HG03064 (cell line): ENCODE measurements at regions not wholly inside any gene's neighbourhood (a gene's known extent, or its start where the extent isn't known, plus 50 kb on each side); places are given as distances from the start of the nearest gene placed in this dataset.

Source experiments
- ATAC-seq: cut with Tn5 transposase; IDR thresholded peaks from one replicate; pipeline ENCODE4 v1.9.1; 2021; ENCODE audit warnings: low read depth; ENCODE audit not compliant: unreplicated experiment

DNA sequence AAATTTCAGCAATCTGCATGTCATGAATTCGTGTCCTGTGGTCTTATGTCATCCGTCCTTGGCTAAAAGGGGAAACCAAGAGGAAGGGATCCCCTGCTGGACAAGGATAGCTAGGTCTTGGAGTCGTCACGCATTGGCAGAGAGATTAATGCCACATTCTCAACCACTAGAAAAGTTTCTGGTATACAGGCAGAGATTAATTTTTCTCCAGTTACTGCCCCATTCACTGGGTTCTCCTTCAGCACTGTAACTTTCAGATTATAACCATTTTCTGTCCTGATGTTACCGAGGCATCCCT is 1060.6 kb upstream of the AUTS2 start:
- ATAC-seq, result no peak

DNA sequence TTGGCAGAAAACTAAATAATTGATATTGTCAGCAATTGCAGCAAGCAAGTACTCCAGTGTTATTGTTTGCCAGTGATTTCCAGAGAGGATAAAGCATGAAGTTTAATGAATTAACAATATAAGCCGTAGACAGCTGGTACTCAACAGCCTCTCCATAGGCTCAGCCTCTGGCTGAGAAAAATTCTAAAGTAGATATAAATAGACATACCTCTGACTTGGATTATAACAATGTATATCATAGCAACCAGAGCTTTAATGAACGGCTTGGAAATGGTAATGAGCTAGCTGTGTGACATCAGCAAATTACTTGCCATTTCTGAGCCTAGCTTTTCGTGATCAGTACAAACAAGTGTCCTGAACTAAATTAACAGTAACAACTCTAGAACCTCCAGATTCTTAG is 1055.4 kb upstream of the AUTS2 start:
- no peak for ATAC-seq

DNA sequence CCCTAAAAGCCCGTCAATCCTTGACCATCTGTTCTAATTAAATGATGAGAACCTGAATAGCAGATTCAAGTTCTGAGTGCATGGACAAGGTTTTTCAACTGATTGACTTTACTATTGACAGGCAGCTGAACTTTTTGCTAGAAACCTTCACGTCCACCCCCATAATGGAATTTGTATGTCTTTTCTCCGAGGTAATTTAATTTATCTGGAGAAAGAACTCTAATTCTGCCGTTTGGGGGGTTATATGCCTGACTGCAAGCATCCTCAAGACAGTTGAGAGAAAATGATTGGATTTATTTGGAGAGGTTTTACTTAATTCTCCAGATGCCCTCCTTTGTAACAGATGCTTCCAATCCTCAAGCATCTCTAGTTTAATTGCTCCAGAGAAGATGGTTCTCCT is 1053.4 kb upstream of the AUTS2 start:
- no peak for ATAC-seq

DNA sequence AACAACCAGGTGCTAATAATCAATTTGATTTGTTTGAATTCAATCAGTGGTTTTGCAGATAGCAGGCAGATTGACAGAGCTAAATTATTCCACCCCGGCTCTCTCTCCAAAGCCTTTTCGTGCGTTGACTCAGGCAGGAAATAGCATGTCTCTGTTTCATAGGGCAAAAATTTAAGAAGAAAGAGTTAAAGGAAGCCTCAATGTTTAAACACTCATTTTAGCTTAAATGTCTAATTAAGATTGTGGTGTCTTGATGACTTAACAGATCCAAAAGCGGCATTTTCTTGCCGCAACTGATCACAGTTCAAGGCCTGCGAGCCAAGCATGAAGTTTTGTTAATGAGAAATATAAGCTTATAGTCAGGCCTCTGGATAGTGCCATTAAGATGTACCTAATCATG is 1051.1 kb upstream of the AUTS2 start:
- no peak for ATAC-seq

DNA sequence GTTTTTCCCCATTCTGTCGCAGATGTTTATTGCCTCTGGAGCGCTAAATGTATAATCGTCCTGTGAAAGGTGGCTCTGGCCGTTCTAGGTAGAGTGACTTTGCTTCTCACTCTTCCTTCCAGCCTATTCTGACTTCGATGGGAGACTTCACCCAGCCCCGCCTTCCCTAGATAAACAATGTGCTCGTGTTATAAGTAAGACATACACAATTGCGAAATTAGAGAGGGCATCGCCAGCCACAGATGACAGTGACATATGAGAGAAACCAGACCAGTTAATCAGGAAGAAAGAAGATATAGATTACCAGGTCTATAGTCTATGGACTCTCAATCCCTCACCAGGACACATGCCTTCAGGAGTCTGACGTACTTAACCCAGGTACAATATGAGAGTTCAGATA is 1050.5 kb upstream of the AUTS2 start:
- no peak for ATAC-seq

DNA sequence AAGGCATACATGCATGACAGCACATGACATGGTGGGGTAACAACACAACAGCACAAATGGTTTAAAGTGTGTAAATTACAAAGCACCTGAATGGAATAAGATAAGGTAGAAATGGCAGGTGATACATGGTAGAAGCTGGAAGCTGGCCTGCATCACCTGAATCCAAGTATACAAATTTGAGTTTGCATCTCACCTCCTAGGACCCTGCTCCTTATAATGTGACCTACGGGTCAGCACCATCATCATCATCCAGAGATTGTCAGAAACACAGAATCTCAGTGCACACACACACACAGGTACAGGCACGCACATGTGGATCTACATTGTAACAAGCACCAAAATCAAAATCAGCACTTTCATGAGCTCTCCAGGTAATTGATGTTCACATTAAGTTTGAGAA is 1048.2 kb upstream of the AUTS2 start:
- ATAC-seq, result no peak

DNA sequence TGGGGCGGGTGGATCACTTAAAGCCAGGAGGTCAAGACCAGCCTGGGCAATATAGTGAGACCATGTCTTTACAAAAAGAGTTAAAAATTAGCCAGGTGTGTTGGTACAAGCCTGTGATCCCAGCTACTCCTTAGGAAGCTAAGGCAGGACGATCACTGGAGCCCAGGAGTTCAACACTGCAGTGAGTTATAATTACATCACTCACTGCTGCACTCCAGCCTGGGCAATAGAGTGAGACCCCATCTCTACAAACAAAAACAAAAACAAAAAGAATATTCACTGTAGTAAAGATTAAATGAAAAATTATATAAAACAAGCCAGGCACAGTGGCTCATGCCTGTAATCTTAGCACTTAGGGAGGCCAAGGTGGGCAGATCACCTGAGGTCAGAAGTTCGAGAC is 1047.6 kb upstream of the AUTS2 start:
- ATAC-seq, result no peak

DNA sequence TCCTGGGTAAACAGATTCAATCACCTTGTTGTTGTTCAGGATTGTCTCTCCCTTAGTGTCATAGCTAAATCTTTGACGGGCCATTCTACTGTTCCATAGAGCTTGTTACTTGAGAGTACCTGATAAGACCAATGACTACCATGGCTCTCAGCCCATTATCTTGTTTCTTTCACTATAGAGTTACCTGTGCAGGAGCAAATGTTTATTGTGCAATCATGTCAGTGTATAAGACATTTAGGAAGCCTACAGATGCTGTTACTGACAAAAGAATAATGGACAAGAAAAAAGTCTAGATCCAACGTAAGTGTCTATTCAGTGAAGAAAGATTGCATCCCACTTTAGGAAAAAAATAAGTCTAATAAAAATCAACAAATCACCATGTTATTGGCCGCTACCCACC is 1041.7 kb upstream of the AUTS2 start:
- ATAC-seq, result no peak

DNA sequence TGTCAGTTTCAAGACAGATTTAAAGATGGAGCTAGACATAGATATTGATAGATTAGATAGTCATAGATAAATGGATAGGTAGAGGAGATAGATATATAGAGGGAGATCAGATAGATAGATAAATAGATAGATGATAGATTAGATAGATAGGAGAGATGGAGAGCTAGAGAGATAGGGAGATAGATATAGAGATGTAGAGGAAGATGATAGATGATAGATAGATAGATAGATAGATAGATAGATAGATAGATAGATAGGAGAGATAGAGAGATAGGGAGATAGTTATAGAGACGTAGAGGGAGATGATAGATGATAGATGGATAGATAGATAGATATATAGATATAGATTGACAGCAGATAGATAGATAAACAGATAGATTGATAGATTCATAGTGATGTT is 1038.8 kb upstream of the AUTS2 start:
- ATAC-seq, result no peak

DNA sequence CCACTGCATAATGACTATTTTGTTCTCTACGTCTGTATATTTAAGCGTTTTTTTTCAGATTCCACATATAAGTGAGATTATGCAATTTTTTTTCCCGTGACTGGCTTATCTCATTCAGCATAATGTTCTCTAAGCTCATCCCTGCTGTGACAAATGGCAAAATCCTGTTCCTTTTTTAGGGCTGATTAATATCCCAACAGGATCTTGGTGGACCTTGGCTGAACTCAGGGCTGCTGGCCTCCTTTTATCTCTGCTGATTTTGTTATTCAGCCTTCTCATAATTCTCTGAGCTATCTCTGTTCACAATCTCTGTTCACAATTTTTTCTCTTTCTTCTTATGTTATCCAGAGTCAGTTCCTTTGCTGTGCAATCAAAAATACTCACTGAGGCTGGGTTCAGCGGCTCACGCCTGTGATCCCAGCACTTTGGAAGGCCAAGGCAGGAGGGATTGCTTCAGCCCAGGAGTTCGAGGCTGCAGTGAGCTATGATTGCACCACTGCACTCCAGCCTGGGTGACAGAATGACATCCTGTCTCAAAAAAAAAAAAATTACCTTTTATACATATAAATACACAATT is 1035.9 kb upstream of the AUTS2 start:
- ATAC-seq, result no peak

DNA sequence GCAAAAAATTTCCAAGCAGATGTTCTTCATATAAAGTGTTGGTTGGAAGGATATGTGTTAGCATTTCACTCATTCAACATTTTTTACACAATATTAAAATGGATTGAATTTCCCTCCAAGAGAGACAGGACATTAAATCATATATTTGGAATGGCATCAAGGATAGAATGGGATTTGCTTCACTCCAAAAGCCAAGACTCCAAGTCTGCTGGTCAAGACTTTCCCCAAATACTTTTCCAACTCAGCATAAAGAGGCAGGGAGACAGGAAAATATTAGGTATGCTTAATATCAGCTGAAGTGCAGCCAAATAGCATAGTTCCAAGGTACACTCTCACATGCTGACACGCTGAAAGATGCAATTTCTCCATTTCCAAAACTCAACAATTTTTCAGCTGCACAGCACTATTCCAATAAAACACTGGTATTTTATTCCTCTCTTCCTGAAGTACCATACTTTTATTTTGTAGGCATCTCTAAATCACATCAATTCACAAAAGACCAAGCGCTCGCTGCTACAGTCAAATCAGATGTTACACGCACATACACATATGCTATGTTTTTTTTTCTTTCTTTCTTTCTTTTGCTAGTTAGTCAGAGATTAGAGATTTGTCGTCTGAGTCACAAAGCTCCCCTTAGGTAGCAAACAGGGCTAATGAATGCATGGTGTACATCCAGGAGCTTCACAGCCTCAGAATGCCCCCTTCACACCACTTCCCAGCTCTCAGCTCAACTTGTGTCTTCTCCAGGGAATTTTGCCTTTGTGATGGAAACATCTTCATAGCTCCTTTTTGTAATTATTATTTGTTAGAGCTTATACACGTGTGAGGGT is 1033.8 kb upstream of the AUTS2 start:
- no peak for ATAC-seq

DNA sequence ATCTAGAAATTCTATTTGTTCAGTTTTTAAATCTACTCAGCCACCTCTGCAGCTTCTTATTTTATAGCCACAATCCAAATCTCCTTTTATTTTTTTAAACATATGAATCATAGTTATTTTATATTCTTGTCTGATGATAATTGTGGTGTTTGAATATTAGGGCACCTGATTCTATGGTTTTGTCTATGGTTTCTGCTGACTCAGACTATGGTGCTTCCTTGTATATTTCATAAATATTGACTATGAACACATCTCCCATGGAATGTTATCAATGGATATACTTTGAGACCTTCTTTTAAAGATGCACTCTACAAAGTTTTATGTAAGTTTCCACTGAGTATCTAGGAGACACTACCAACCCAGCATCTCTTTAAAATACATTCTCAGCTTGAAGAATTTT is 1027.0 kb upstream of the AUTS2 start:
- no peak for ATAC-seq

DNA sequence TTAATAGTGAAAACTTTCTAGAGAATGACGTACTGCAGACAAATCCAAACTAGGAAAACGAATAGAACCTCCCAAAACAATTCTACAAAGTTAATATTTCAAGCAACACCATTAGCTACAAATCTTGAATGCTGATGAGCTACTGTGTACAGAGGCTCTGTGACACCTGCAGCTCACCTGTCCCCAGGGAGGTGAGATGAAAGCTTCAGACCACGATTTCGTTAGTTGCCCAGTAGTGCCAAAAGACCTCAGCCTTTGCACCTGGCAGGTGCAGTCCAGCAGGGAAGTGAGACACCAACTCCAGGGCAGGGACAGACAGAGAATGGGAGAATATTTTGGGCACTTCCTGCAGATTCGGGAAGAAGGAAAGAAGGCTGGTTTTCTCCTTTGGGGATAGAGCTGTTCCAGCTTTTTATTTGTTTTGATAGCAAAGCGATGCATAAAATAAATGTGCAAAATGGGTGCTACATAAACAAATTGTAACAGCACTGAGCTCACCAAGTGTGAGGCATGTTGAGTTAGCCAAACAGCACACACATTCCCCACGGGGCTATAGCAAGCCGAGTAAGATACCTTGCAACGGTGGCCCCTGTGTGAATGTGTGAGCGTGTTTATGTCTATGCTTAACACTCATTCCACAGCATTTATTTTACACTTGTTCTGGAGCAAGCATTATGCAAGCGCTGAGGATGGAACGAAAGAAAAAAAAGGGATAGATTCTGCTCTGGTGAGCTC is 1024.8 kb upstream of the AUTS2 start:
- ATAC-seq, result no peak

DNA sequence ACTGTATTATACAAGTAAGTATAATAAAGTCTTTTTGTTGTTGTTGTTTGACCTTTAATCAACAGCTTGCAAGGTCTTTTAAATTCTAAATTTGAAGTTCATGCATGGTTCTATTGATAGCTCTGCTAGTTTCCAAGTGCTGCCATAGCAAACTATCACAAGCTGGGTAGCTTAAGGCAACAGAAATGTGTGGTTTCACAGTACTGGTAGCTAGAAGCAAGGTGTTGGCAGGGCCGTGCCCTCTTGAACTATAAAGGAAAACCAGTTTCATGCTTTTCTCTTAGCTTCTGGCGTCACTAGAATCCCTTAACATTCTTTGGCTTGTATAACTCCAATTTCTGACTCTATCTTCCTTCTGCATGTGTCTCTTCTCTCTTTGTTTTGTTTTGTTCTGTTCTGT is 1021.9 kb upstream of the AUTS2 start:
- no peak for ATAC-seq

DNA sequence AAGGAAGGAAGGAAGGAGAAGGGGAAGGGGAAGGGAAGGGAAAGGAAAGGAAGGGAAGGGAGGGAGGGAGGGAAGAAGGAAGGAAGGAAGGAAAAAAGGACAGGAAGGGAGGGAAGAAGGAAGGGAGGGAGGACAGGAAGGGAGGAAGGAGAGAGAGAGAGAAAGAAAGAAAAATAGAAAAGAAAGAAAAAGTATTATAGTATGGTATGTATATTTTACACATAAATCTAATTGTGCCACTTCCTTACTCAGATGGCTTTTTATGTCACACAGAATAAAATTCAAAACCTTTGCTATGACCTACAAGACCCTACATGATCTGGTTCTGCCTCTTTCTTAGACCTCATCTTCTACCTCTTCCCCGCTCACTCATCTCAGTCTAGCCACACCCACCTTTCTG is 1016.9 kb upstream of the AUTS2 start:
- no peak for ATAC-seq

DNA sequence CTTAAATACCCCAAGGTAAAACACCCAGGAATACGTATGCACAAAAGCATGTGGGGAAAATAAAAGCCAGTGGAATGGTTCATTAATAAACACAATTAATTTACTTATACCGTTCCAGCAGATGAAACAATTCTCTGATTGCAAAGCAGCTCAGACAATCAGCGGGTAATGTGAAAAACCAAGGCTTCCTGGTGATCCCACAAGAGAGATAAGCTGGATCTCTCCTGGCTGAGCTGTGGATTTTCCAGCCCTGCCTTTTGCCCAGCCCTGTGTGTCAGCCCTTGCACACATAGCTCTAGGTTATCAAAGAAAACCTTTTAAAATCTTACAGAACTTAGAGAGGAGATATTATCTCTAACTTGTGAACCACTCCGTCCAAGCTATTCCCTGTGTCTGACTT is 1010.7 kb upstream of the AUTS2 start:
- ATAC-seq, result no peak

DNA sequence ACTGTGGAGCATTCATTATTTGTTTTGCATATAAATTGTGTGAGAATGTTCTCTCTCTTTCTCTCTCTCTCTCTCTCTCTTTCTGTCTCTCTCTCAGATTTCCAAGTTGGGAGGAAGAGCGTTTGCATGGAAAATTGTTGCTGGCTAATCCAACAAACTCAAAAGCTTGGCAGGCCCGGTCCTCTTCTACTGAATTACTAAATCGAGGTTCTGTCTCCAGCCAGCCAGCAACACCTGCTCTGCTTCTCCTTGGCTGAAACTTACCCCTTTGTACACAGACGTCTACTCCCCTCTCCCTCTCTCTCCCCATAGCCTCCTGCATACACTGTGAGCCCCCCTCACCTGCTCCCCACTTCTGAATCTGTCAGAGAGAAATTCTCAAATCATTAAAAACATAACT is 996.4 kb upstream of the AUTS2 start:
- ATAC-seq, result no peak

DNA sequence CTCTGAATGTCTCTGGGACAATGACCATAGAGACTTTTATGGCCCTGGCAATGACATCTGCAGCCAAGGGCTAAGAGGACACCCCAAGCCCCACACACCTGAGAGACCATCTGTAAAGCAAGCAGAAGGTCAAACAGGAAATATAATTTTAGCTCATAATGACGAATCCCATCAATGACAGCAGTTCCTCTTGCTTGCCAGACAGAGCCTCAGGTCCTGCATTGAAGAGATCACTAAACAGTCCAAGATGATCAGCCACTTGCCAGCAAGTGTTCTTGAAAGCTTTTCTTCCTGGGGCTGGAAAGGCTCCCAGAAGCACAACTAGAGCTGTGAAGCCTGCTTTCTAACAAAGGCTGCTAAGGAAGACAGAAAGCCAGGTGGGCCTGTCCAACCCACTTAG is 993.7 kb upstream of the AUTS2 start:
- no peak for ATAC-seq

DNA sequence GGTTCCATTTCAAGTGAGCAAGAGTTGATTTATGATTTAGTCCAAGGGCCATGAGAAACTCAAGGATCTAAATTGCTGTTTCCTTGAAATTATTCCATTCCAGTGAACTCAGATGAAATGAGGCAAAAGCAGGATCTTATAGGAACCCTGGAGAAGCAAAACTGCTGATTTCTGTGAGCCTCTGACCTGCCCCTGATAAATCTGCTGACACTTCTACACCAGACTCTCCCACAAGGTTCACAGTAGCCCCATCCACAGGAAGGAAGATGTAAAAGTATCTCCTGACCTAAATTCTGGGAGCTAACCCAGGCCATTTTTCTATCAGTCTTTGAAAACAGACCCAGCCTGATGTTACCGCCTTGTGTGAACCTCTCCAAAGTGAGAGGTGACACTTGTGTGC is 987.6 kb upstream of the AUTS2 start:
- ATAC-seq, result no peak

DNA sequence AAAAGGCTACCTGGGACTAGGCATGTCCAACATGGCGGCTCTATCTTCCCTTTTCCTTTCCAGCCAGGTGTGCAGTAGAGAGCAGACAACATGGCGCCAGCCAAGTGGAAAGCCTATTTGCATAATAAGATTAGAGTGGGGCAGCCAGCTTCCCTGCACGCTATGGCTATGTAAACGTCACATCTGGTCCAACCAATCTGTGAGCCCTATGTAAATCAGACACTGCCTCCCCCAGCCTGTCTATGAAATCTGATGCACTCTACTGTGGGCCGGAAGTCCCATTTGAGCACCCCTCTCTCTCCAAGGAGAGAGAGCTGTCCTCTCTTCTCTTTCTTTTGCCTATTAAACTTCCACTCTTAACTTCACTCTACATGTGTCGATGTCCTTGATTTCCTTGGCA is 984.9 kb upstream of the AUTS2 start:
- ATAC-seq, result no peak

DNA sequence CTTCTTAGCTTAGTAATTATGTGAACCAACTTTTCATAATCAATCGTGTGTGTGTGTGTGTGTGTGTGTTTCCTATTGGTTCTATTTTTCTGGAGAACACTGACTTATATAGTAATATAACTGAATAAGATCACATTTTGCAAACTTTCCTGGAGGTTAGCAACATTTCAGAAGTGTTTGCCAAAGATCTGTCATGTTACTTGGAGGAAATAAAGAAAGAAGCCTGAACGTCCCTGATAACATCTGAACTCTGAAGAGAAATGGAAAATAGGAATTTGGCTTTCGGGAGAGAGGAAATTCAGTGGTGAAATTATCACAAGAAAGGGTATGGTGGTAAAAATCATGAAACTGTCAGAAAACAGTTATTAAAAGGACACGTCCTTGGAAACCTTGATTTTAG is 984.4 kb upstream of the AUTS2 start:
- ATAC-seq, result no peak

DNA sequence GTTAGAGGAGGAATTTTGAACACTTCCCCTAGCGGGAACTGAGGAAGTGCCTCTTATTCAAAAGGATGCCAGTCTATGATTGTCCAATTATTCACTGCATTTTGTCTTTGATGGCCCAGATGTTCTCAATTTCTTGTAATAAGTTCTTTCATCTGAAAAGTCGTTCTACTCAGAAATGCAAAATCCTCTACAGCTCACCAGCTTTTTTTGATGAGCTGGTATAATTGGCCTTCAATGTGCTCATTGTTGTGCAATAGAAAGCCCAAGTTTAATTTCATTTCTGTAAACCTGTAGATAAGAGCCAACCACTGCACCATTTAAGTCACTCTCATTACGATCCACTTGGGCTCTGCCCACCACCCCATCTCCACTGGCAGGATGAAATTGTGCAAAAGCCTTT is 978.7 kb upstream of the AUTS2 start:
- no peak for ATAC-seq
